ENCODE measurements at regions not wholly inside any gene's neighbourhood (a gene's known extent, or its start where the extent isn't known, plus 50 kb on each side); places are given as distances from the start of the nearest gene placed in this dataset.

DNA sequence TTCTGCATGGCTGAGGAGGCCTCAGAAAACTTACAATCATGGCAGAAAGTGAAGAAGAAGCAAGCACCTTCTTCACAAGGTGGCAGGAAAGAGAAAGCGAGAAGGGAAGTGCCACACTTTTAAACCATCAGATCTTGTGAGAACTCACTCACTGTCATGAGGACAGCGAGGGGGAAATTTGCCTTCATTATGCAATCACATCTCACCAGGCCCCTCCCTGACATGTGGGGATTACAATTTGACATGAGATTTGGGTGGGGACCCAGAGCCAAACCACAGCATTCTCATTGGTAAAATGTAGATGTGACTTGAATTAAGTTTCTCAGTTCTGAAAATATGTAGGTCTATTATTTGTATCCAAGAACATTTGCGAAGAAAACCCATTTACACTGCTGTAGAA lies 854.8 kb downstream of the EPHA4 start:
- no peak overlapping the region for H3K4me3 ChIP-seq (ENCODE audit: low read length in 3 of 3)
- TF ChIP-seq, protein P1, sequence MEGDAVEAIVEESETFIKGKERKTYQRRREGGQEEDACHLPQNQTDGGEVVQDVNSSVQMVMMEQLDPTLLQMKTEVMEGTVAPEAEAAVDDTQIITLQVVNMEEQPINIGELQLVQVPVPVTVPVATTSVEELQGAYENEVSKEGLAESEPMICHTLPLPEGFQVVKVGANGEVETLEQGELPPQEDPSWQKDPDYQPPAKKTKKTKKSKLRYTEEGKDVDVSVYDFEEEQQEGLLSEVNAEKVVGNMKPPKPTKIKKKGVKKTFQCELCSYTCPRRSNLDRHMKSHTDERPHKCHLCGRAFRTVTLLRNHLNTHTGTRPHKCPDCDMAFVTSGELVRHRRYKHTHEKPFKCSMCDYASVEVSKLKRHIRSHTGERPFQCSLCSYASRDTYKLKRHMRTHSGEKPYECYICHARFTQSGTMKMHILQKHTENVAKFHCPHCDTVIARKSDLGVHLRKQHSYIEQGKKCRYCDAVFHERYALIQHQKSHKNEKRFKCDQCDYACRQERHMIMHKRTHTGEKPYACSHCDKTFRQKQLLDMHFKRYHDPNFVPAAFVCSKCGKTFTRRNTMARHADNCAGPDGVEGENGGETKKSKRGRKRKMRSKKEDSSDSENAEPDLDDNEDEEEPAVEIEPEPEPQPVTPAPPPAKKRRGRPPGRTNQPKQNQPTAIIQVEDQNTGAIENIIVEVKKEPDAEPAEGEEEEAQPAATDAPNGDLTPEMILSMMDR (IDR thresholded peaks at IDR 0.05; ENCODE audit: borderline replicate concordance, extremely low read depth, insufficient read depth) = no peak
- H3K36me3 ChIP-seq (ENCODE audit: control insufficient read depth in 2 of 3, insufficient read depth in 3 of 3, low read length in 3 of 3) = no peaks in the 10 kb centered on the region
- FAIRE-seq (no peak), DNase-seq (no peak)
- H3K27ac ChIP-seq (ENCODE audit: low read depth in 2 of 2, low read length in 2 of 2) = no peak overlapping the region
- H3K4me1 ChIP-seq (ENCODE audit: control insufficient read depth in 2 of 3, insufficient read depth in 2 of 3, low read depth in 1 of 3, low read length in 3 of 3) = no peaks in the 10 kb centered on the region
- H3K27me3 ChIP-seq (ENCODE audit: control insufficient read depth, insufficient read depth, low read length) = no peaks in the 10 kb centered on the region
- no peaks in the 10 kb centered on the region for H3K9me3 ChIP-seq (ENCODE audit: control insufficient read depth in 2 of 3, insufficient read depth in 1 of 3, low read length in 3 of 3)
- no peak overlapping the region for H3K9ac ChIP-seq (ENCODE audit: low read length in 3 of 3)
- intact Hi-C loops (cut with DNase I) = no loop called here

DNA sequence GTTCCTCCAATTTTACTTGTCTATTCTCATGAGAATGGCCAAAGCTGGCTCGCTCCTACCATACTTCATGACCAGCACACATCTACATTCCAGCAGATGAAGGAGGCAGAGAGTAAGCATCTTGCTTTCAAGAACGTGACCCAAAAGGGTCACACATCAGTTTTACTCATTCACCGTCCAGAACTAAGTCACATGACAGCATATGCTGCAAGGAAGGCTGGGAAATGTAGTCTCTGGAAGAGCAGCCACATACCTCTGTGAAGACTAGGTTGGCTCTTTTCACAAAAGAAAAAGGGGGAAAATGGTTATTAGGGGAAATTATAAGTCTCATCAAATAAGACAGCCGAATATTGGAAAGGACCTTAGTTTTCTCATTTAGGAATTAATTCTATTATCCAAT lies 835.3 kb downstream of the EPHA4 start:
- TF ChIP-seq, protein P1 (IDR thresholded peaks at IDR 0.05; ENCODE audit: borderline replicate concordance, extremely low read depth, insufficient read depth) = no peak
- H3K27ac ChIP-seq (ENCODE audit: low read depth in 2 of 2, low read length in 2 of 2) = no peak overlapping the region
- DNase-seq (no peak), FAIRE-seq (no peak)
- H3K9me3 ChIP-seq (ENCODE audit: control insufficient read depth in 2 of 3, insufficient read depth in 1 of 3, low read length in 3 of 3) = peaks cover 0 to 2% (median 0%) of the 10 kb centered on the region in 3 donors
- no peaks in the 10 kb centered on the region for H3K27me3 ChIP-seq (ENCODE audit: control insufficient read depth, insufficient read depth, low read length)
- H3K9ac ChIP-seq (ENCODE audit: low read length in 3 of 3) = no peak overlapping the region
- no peaks in the 10 kb centered on the region for H3K36me3 ChIP-seq (ENCODE audit: control insufficient read depth in 2 of 3, insufficient read depth in 3 of 3, low read length in 3 of 3)
- intact Hi-C loops (cut with DNase I) = no loop called here
- H3K4me1 ChIP-seq (ENCODE audit: control insufficient read depth in 2 of 3, insufficient read depth in 2 of 3, low read depth in 1 of 3, low read length in 3 of 3) = no peaks in the 10 kb centered on the region
- H3K4me3 ChIP-seq (ENCODE audit: low read length in 3 of 3) = no peak overlapping the region

DNA sequence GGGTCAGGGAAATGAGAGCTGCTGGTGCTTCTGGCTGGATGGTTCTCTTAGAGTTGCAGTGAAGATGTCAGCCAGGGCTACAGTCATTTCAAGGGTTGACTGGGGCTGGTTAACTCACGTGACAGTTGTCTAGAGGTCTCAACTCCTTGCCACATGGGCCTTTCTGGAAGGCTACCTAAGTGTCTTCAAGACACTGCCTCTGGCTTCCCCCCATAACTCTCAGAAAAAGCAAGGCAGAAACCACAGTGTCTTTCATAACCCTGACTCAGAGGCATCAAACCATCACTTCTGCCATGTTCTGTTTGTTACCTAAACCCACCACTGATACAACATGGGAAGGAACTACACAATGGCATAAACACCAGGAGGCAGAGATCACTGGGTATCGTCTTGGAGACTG lies 828.9 kb downstream of the EPHA4 start:
- Histone ChIP-seq H3K27ac (ENCODE audit: low read depth in 2 of 2, low read length in 2 of 2) (no peak overlapping the region), H3K27me3 (ENCODE audit: control insufficient read depth, insufficient read depth, low read length) (no peaks in the 10 kb centered on the region), H3K9me3 (ENCODE audit: control insufficient read depth in 2 of 3, insufficient read depth in 1 of 3, low read length in 3 of 3) (peaks cover 0 to 2% (median 0%) of the 10 kb centered on the region in 3 donors), H3K4me3 (ENCODE audit: low read length in 3 of 3) (no peak overlapping the region), H3K9ac (ENCODE audit: low read length in 3 of 3) (no peak overlapping the region), H3K36me3 (ENCODE audit: control insufficient read depth in 2 of 3, insufficient read depth in 3 of 3, low read length in 3 of 3) (no peaks in the 10 kb centered on the region), H3K4me1 (ENCODE audit: control insufficient read depth in 2 of 3, insufficient read depth in 2 of 3, low read depth in 1 of 3, low read length in 3 of 3) (no peaks in the 10 kb centered on the region)
- FAIRE-seq (no peak), DNase-seq (no peak)
- TF ChIP-seq, protein P1 (IDR thresholded peaks at IDR 0.05; ENCODE audit: borderline replicate concordance, extremely low read depth, insufficient read depth) = no peak
- intact Hi-C loops (cut with DNase I) = no loop called here

DNA sequence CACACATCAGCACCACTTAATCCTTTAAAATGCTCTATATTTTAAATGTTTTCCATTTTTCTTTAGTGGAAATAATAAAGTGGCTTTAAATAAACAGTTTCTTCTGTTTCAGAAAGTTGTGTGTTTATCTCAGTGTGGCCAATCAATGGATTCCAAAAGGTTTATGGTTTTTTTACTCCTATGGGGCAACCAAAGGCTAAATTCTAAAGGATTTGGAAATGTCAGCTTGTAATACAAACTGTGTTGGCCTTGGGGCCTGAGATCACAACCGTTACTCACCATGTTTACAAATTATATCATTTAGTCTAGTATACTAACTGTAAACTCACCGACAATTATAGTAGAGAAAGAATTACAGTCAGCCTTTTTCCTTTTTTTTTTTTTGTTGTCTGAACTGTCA lies 827.2 kb downstream of the EPHA4 start:
- Histone ChIP-seq H3K27ac (ENCODE audit: low read depth in 2 of 2, low read length in 2 of 2) (no peak overlapping the region), H3K36me3 (ENCODE audit: control insufficient read depth in 2 of 3, insufficient read depth in 3 of 3, low read length in 3 of 3) (no peaks in the 10 kb centered on the region), H3K9me3 (ENCODE audit: control insufficient read depth in 2 of 3, insufficient read depth in 1 of 3, low read length in 3 of 3) (no peaks in the 10 kb centered on the region), H3K27me3 (ENCODE audit: control insufficient read depth, insufficient read depth, low read length) (no peaks in the 10 kb centered on the region), H3K4me1 (ENCODE audit: control insufficient read depth in 2 of 3, insufficient read depth in 2 of 3, low read depth in 1 of 3, low read length in 3 of 3) (no peaks in the 10 kb centered on the region), H3K9ac (ENCODE audit: low read length in 3 of 3) (no peak overlapping the region), H3K4me3 (ENCODE audit: low read length in 3 of 3) (no peak overlapping the region)
- intact Hi-C loops (cut with DNase I) = no loop called here
- FAIRE-seq = no peak
- no peak for DNase-seq
- TF ChIP-seq, protein P1 (IDR thresholded peaks at IDR 0.05; ENCODE audit: borderline replicate concordance, extremely low read depth, insufficient read depth) = no peak

Data from kidney (tissue), 13 donors.